Iris pigment epithelial cell (primary cell): ENCODE measurements at regions not wholly inside any gene's neighbourhood (a gene's known extent, or its start where the extent isn't known, plus 50 kb on each side); places are given as distances from the start of the nearest gene placed in this dataset.
"Not testable (repeated sequence)": the region's sequence is repeated elsewhere in the genome, so short reads cannot be mapped to it uniquely, and the experiment has no call there.

Experiments used
- DNase-seq: peaks from one replicate; pipeline ENCODE4 v3.0.0-alpha.2; 2011; ENCODE audit warnings: low read depth

- DNase-seq, result no peak
These were observed 130.6 kb downstream of the BRD1 start for GRCh38 chr22:49697047-49697446.

- no peak for DNase-seq
These were observed 133.0 kb downstream of the BRD1 start for GRCh38 chr22:49694462-49695260.

- no peak for DNase-seq
These were observed 133.8 kb downstream of the BRD1 start for GRCh38 chr22:49693848-49694247.

- DNase-seq, result no peak
These were observed 134.3 kb downstream of the BRD1 start for GRCh38 chr22:49693416-49693815.

GRCh38 chr22:49692499-49693225 is 135.0 kb downstream of the BRD1 start:
- no peak for DNase-seq

- no peak for DNase-seq
These were observed 136.4 kb downstream of the BRD1 start for GRCh38 chr22:49691256-49691655.

GRCh38 chr22:49690454-49690853 is 137.2 kb downstream of the BRD1 start:
- peak; percentile 1 for DNase-seq

GRCh38 chr22:49689858-49690257 is 137.8 kb downstream of the BRD1 start:
- no peak for DNase-seq

- no peak for DNase-seq
These were observed 138.4 kb downstream of the BRD1 start for GRCh38 chr22:49689255-49689770.

GRCh38 chr22:49688516-49689254 is 139.0 kb downstream of the BRD1 start:
- DNase-seq, result no peak

GRCh38 chr22:49687786-49688515 is 139.7 kb downstream of the BRD1 start:
- no peak for DNase-seq

- DNase-seq, result no peak
These were observed 140.3 kb downstream of the BRD1 start for GRCh38 chr22:49687333-49687732.

- DNase-seq, result no peak
These were observed 141.0 kb downstream of the BRD1 start for GRCh38 chr22:49686495-49687219.

- DNase-seq, result no peak
These were observed 142.0 kb downstream of the BRD1 start for GRCh38 chr22:49685686-49686085.

- DNase-seq, result no peak
These were observed 142.6 kb downstream of the BRD1 start for GRCh38 chr22:49685116-49685515.

- DNase-seq, result no peak
These were observed 144.6 kb downstream of the BRD1 start for GRCh38 chr22:49683032-49683431.

- not testable (repeated sequence) for DNase-seq
These were observed 146.9 kb downstream of the BRD1 start for GRCh38 chr22:49680819-49681218.

- no peak for DNase-seq
These were observed 148.9 kb downstream of the BRD1 start for GRCh38 chr22:49678842-49679170.

- DNase-seq, result no peak
These were observed 149.4 kb downstream of the BRD1 start for GRCh38 chr22:49678137-49678841.

GRCh38 chr22:49677495-49677889 is 150.2 kb downstream of the BRD1 start:
- DNase-seq, result no peak
